ENCODE measurements at regions not wholly inside any gene's neighbourhood (a gene's known extent, or its start where the extent isn't known, plus 50 kb on each side); places are given as distances from the start of the nearest gene placed in this dataset.

DNA sequence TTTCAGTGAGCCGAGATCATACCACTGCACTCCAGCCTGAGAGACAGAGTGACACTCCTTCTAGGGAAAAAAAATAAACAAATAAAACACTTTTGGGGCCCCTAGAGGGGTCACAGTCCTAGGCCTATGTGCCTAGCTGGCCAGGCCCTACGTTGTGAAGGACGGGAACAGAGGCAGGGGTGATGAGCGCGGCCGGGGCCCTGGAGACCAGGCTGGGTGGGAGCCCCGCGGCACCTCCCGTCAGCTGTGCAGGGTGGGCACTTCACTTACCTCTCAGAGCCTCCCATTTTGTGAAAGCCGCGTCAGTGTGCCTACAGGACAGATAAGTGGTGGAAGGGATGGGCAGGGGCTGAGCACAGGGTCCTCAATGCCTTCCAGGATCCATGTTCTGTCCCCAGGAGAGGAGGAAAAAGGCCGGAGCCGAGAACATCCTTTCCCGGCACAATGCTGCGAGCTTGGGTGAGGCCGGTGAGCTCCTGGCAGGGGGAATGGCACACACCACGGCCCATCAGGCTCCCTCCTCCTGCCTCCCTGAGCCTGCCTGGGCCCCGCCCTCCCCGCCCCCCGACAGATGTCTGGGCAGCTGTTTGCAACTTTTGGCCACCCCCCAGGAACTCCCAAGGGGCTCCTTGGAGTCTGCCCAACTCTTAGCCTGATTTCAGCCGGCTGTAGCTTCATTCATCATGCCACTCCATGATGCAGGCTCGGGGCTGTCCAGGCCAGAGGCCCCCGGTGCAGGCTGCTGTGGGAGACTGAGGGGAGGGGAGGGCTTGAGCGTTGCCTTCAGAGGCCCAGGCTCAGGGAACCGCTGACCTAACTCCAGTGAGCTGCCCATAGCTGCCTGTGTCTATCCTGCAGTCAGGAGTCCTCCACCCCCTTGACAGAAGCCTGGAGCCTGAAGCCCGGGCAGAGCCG lies 196.5 kb downstream of the TFCP2L1 start:
- Histone ChIP-seq H3K9me3 (ENCODE audit: control insufficient read depth, low read length) (peaks cover 4% of the 10 kb centered on the region), H3K36me3 (ENCODE audit: control insufficient read depth, insufficient read depth, low read length) (no peaks in the 10 kb centered on the region), H3K4me1 (ENCODE audit: control insufficient read depth, insufficient read depth, low read length) (peaks cover 24% of the 10 kb centered on the region), H3K9ac (ENCODE audit: low read length) (no peak overlapping the region), H3K4me3 (ENCODE audit: low read length) (no peak overlapping the region), H3K27me3 (ENCODE audit: control insufficient read depth, insufficient read depth, low read length) (peaks cover 3% of the 10 kb centered on the region)

DNA sequence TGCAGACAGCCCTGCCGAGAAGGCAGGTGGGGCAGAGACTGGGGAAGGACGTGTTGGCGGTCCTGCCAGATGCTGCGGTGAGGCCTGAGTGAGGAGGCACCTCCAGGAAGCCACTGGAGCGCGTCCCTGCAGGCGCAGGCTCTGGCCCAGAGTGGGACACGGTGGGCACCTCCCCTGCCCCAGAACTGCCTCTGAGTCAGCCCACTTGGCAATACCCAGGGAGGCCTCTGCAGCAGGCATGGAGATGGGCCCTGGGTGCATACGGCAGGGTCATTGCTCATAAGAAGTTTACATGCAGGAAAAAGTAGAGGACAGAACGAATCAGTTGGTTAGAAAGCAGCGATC lies 195.9 kb downstream of the TFCP2L1 start:
- Histone ChIP-seq H3K9ac (ENCODE audit: low read length) (no peak overlapping the region), H3K27me3 (ENCODE audit: control insufficient read depth, insufficient read depth, low read length) (peaks cover 2% of the 10 kb centered on the region), H3K4me3 (ENCODE audit: low read length) (no peak overlapping the region), H3K36me3 (ENCODE audit: control insufficient read depth, insufficient read depth, low read length) (no peaks in the 10 kb centered on the region), H3K4me1 (ENCODE audit: control insufficient read depth, insufficient read depth, low read length) (peaks cover 24% of the 10 kb centered on the region), H3K9me3 (ENCODE audit: control insufficient read depth, low read length) (peaks cover 4% of the 10 kb centered on the region)

DNA sequence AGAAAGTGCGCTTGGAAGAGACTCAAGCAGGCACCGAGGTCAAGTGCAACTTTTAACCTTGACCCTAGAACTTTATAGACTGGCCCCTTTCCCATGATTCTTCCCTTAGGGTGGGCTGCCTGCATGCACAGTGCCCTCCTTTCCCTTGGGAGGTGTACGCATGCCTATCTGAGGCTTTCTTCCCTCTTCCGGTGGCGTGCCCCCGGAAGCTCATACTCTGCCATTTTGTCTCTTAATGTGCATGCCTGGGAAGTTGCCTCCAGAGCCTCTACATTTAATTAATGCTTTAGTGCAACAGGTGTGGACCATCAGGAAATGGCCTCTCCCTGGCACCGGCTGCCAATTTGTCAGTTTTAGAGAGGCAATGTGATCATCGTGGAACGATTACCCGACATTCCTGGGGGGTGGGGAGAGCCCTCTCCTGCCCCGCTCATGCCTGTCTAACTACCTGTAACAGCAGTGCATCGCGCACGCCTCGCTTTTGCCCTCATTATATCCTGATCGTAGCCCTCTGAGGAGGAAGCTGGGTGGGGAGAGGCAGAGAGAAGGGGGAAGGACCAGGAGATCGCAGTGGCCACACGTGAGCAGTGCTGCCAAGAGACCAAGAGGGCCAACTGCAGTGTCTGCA lies 194.8 kb downstream of the TFCP2L1 start:
- no peaks in the 10 kb centered on the region for H3K27me3 ChIP-seq (ENCODE audit: control insufficient read depth, insufficient read depth, low read length)
- no peak overlapping the region for H3K4me3 ChIP-seq (ENCODE audit: low read length)
- H3K9me3 ChIP-seq (ENCODE audit: control insufficient read depth, low read length), result peaks cover 4% of the 10 kb centered on the region
- no peaks in the 10 kb centered on the region for H3K36me3 ChIP-seq (ENCODE audit: control insufficient read depth, insufficient read depth, low read length)
- peaks cover 29% of the 10 kb centered on the region for H3K4me1 ChIP-seq (ENCODE audit: control insufficient read depth, insufficient read depth, low read length)
- H3K9ac ChIP-seq (ENCODE audit: low read length), result no peak overlapping the region

DNA sequence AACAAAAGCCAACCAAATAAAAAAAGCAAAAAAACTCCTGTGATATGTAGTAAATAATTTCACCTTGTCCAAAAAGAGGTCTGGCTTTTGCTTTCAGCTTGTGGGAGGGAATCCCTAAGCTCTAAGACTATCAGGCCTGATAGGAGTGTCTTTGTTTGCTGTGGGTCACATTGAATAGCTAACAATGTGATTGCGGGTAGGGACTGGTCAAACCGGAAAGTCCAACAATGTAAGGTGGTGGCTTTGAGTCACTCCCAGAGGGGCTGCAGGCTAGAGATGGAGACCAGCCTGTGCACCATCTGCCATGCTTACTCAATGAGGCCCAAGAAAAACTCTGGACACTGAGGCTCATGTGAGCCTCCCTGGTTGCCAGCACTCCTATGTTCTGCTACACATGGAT lies 192.9 kb downstream of the TFCP2L1 start:
- peaks cover 31% of the 10 kb centered on the region for H3K4me1 ChIP-seq (ENCODE audit: control insufficient read depth, insufficient read depth, low read length)
- peaks cover 4% of the 10 kb centered on the region for H3K9me3 ChIP-seq (ENCODE audit: control insufficient read depth, low read length)

DNA sequence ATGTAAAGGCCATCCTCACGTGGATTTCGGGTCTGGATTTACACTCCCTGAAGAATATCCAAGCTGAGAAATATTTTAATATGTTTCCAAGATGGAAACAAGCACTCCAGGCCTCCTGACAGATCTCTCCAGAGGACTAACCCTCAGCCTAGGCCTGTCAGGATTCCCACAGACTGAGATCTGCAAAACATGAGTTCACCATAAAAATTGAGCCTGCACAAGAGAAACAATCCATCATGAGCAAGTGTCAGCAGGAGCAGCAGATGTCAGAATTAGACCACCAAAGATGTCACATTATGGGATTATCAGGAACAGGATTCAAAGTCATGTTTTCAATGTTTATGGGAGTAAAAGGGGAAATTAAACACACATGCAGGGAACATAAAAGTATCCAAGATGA lies 191.3 kb downstream of the TFCP2L1 start:
- H3K4me3 ChIP-seq (ENCODE audit: low read length), result no peak overlapping the region

More for the DNA sequence above, 192.9 kb downstream of the TFCP2L1 start:
- H3K36me3 ChIP-seq (ENCODE audit: control insufficient read depth, insufficient read depth, low read length), result no peaks in the 10 kb centered on the region
- no peak overlapping the region for H3K4me3 ChIP-seq (ENCODE audit: low read length)
- no peak overlapping the region for H3K9ac ChIP-seq (ENCODE audit: low read length)
- no peaks in the 10 kb centered on the region for H3K27me3 ChIP-seq (ENCODE audit: control insufficient read depth, insufficient read depth, low read length)

DNA sequence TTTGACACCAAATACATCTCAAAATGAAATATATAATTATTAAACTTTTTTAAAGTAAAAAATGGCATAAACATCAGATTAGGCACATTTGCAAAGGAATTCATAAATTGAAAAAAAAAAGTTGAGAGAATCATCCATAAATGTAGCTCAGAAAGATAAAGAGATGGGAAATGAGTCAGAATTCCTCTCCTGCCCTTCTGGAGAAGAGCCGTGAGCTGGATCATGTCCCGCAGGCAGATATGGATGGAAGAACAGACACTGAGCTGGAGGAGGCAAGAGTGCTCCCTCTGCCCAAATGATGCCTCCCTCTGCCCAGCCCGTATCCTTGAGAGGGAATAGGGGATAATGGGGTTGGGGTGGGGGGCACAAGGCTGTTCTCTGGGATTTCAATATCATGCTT lies 190.9 kb downstream of the TFCP2L1 start:
- H3K9me3 ChIP-seq (ENCODE audit: control insufficient read depth, low read length), result peaks cover 4% of the 10 kb centered on the region
- no peaks in the 10 kb centered on the region for H3K36me3 ChIP-seq (ENCODE audit: control insufficient read depth, insufficient read depth, low read length)
- no peak overlapping the region for H3K4me3 ChIP-seq (ENCODE audit: low read length)
- H3K4me1 ChIP-seq (ENCODE audit: control insufficient read depth, insufficient read depth, low read length), result peaks cover 31% of the 10 kb centered on the region
- H3K9ac ChIP-seq (ENCODE audit: low read length), result no peak overlapping the region
- no peaks in the 10 kb centered on the region for H3K27me3 ChIP-seq (ENCODE audit: control insufficient read depth, insufficient read depth, low read length)

More for the DNA sequence above, 191.3 kb downstream of the TFCP2L1 start:
- H3K27me3 ChIP-seq (ENCODE audit: control insufficient read depth, insufficient read depth, low read length), result no peaks in the 10 kb centered on the region
- no peak overlapping the region for H3K9ac ChIP-seq (ENCODE audit: low read length)
- peaks cover 31% of the 10 kb centered on the region for H3K4me1 ChIP-seq (ENCODE audit: control insufficient read depth, insufficient read depth, low read length)
- no peaks in the 10 kb centered on the region for H3K36me3 ChIP-seq (ENCODE audit: control insufficient read depth, insufficient read depth, low read length)
- peaks cover 4% of the 10 kb centered on the region for H3K9me3 ChIP-seq (ENCODE audit: control insufficient read depth, low read length)

DNA sequence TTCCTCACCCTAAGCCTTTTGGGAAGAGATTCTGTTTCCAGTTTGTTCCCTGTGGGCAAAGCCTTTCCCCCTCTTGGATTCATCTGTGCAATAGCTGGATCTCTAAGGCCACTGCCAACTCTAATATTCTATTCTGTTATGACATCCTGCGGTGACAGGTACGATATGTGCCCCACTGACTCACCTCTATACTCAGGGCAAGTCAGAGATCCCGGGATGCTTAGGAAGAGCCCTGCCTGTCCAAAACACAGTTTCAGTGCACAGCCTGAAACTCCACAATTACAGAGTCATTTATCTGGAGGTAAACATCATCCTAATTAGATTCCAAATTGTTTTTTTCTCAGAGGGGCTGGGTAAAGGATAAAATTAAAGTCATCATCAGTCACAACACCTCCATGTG lies 190.2 kb downstream of the TFCP2L1 start:
- peaks cover 31% of the 10 kb centered on the region for H3K4me1 ChIP-seq (ENCODE audit: control insufficient read depth, insufficient read depth, low read length)
- H3K9me3 ChIP-seq (ENCODE audit: control insufficient read depth, low read length), result peaks cover 4% of the 10 kb centered on the region
- H3K36me3 ChIP-seq (ENCODE audit: control insufficient read depth, insufficient read depth, low read length), result no peaks in the 10 kb centered on the region
- no peak overlapping the region for H3K4me3 ChIP-seq (ENCODE audit: low read length)
- no peaks in the 10 kb centered on the region for H3K27me3 ChIP-seq (ENCODE audit: control insufficient read depth, insufficient read depth, low read length)
- H3K9ac ChIP-seq (ENCODE audit: low read length), result no peak overlapping the region

DNA sequence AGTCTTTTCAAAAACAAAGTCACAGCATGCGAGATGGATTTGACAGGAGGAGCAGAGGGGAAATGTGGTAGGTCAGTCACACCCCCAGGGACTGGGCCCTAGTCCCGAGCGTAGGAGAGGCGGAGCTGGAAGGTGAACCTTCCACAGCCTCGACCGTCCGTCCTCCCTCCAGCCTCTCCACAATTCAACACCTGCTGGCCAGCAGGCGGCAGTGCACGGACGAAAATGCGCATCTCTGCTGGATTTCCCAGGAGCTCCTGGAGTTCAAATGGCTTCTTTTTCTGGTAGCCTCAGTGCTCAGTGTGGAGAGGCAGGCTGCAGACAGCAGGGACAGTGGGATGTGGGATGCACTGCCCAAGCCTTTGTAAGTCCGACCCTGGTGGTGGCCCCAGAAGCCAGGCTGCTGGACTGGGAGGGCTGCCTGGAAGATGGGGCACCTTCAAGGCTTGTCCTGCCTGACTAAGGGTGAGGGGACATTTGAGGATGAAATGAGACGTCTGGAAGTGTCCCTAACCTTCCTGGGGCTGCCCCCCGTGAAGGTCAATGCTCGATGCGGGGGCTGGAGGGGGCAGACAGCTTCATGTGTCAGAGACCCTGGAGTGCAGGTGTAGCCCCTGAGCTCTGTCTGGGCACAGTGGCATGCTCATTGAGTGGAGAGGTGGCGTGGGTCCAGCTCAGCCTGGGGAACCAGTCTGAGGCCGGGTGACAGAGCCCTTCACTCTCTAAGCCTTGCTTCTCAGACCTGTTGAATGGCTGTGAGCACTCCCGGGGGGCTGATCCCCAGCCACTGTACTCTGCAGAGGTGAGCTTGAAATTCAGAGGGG lies 189.5 kb downstream of the TFCP2L1 start:
- H3K4me3 ChIP-seq (ENCODE audit: low read length), result no peak overlapping the region
- peaks cover 4% of the 10 kb centered on the region for H3K9me3 ChIP-seq (ENCODE audit: control insufficient read depth, low read length)
- H3K9ac ChIP-seq (ENCODE audit: low read length), result no peak overlapping the region
- no peaks in the 10 kb centered on the region for H3K27me3 ChIP-seq (ENCODE audit: control insufficient read depth, insufficient read depth, low read length)
- no peaks in the 10 kb centered on the region for H3K36me3 ChIP-seq (ENCODE audit: control insufficient read depth, insufficient read depth, low read length)
- H3K4me1 ChIP-seq (ENCODE audit: control insufficient read depth, insufficient read depth, low read length), result peaks cover 31% of the 10 kb centered on the region

DNA sequence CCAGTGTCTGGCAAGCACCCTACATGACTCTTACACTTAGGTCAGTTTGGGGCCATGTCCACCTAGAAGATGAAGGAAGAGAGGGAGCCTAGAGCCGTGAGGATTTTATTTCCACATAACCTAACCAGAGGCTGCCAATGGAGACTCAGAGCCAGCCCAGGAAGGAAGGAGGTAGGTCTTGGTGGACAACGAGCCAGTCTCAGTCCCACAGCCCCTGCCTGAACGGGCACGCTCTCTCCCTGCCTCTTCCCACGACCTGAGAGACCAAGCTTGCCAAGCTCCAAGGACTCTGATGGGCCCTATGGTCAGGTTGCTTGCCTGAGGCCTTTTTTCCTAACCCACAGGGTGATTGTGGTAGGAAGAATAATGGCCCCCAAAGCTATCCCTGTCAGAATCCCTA lies 188.4 kb downstream of the TFCP2L1 start:
- Histone ChIP-seq H3K4me1 (ENCODE audit: control insufficient read depth, insufficient read depth, low read length) (peaks cover 19% of the 10 kb centered on the region), H3K9ac (ENCODE audit: low read length) (no peak overlapping the region)

DNA sequence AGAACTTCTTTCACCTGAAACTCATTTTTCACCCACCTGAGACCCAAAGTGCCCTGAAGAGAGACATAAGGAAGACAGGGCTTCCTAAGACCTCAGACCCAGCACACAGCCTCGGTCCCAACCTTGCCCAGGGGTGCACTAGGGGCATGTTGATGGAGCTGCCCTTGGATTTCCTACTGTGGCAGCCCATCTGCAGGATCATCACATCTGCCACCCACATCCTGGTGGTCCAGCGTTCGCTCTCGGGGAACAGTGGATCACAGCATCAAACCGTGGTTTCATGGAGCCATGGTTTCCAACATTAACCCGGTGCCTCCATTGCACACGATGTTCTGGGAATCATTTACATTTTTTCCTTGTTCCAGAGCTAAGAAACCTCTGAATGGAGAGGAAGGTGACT lies 186.4 kb downstream of the TFCP2L1 start:
- no peak overlapping the region for H3K4me3 ChIP-seq (ENCODE audit: low read length)
- H3K27me3 ChIP-seq (ENCODE audit: control insufficient read depth, insufficient read depth, low read length), result no peaks in the 10 kb centered on the region
- H3K36me3 ChIP-seq (ENCODE audit: control insufficient read depth, insufficient read depth, low read length), result no peaks in the 10 kb centered on the region
- H3K9ac ChIP-seq (ENCODE audit: low read length), result no peak overlapping the region
- H3K9me3 ChIP-seq (ENCODE audit: control insufficient read depth, low read length), result no peaks in the 10 kb centered on the region
- H3K4me1 ChIP-seq (ENCODE audit: control insufficient read depth, insufficient read depth, low read length), result peaks cover 10% of the 10 kb centered on the region

More for the DNA sequence above, 188.4 kb downstream of the TFCP2L1 start:
- H3K4me3 ChIP-seq (ENCODE audit: low read length), result no peak overlapping the region
- peaks cover 4% of the 10 kb centered on the region for H3K9me3 ChIP-seq (ENCODE audit: control insufficient read depth, low read length)
- no peaks in the 10 kb centered on the region for H3K27me3 ChIP-seq (ENCODE audit: control insufficient read depth, insufficient read depth, low read length)
- H3K36me3 ChIP-seq (ENCODE audit: control insufficient read depth, insufficient read depth, low read length), result no peaks in the 10 kb centered on the region

DNA sequence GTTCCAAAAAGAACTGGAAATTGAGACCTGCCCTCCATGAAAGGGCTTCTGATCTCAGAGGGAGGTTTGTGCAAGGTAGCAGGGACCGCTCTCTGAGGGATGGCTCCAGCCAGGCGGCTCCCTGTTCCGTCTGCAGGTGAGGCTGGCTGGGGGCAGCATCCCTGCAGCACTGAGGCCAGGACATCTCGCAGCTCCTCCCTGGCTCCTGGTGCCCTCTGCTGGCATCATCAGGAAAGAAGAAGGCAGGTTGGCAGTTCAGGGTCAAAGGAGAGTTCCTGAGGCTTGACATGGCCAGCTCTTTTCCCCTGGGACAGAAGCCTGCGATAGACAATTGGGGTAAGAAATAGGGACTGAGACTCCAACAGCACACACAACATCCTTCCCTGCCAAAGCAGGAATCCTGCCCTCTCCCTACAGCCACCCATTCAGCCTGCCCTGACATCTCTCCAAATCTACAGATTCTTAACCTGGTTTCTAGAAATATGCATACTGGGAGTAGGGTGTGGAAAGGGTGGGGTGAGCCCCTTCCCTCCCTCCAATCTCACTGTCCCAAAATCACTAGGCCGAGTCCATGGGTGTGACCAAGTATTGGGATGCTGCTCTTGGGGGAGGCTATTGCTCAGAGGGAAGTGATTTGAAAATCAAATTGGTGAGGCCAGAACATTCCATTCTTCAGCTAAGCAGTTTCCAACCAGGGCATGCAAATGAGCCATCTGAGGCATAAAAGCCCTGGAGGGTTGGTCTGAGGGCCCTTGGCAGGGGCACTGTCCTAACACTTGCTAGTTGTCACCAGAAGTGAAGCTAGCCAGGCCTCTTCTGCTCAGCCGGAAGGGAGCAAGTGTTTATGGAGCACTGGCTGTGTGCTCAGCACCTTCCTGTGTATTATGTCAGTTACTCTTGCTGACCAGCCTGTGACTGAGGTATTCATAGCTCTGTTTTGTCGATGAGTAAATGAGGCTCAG lies 185.4 kb downstream of the TFCP2L1 start:
- Histone ChIP-seq H3K4me1 (ENCODE audit: control insufficient read depth, insufficient read depth, low read length) (peaks cover 10% of the 10 kb centered on the region), H3K4me3 (ENCODE audit: low read length) (no peak overlapping the region), H3K9ac (ENCODE audit: low read length) (no peak overlapping the region), H3K9me3 (ENCODE audit: control insufficient read depth, low read length) (no peaks in the 10 kb centered on the region), H3K27me3 (ENCODE audit: control insufficient read depth, insufficient read depth, low read length) (no peaks in the 10 kb centered on the region), H3K36me3 (ENCODE audit: control insufficient read depth, insufficient read depth, low read length) (no peaks in the 10 kb centered on the region)

Data from mucosa of stomach (tissue), 1 donor.